GM18858 (cell line): ENCODE measurements at regions not wholly inside any gene's neighbourhood (a gene's known extent, or its start where the extent isn't known, plus 50 kb on each side); places are given as distances from the start of the nearest gene placed in this dataset.

Experiments
- ATAC-seq: cut with Tn5 transposase; IDR thresholded peaks from one replicate; pipeline ENCODE4 v1.9.1; 2021; ENCODE audit not compliant: unreplicated experiment

DNA sequence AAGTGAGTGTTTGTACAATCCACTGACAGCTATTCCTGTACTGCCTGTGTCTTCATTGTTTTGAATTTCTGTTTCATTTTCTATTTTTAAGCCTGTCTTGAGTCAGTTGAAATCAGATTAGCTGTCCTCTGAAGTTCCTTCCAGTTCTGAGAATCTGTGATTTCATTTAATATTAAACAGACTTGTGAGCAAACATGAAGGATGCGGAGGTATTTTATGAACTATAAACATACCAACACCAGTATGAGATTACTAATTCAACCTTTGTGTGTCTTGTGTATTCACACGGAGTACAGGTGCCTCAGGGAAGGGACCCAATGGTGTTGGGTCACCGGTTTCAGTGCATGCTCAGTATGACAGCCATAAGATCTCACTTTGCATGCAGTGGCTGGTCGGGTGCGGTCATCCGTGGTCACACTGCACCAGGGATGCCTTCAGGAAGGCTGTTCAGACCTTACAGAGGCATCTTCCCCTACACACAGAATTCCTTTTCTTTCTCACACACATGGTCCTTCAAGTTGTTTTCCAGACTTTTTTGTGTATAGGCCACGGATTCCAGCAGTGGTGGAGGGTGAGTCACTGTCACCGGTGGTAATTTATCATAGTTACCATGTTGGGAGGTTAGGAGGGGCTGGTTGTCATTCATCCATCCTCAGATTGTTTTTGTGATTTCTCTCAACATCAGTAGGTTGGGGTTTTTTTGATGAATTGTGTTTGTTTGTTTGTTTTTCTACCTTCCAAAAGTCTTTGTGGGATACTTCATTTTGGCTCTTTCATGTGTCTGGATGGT lies 103.0 kb upstream of the SFSWAP start:
- peak; percentile 71 for ATAC-seq

DNA sequence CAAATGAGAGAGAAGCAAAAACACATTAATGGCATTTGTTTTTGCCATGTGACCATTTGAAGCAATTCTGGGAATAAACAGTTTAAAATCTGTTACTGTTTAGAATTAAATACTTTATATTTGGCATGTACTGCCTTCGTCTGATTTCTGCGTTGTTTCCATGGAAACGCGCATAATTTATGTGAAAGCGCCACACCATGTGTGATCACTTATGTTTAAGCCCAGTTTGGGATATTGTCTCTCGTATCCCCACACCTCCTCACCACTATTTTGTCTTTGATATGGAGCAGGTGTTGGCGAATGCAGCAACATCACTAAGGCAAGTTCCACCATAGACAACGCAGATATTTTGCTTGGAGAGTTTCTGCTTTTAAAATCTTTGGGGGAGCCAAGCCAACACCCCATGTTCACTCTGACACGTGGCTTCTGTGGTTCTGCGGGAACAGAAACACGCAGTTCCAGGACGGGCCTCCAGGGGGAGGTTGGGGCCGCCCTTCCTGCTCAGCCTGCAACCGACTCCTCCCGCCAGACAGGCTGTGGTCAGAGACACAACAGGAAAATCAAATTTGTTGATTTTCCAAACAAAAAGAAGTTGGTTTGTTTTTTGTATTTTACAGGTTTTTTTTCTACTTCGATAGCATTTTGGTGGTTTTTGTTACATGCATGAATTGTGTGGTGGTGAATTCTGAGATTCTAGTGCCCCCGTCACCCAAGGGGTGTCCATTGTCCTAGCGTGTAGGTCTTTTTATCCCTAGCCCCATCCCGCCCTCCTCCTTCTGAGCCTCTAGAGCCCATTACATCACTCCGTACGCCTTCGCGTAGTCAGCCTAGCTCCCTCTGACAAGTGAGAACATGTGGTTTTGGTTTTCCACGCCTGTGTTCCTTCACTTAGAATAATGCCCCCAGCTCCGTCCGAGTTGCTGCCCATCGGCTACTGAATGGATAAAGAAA lies 101.9 kb upstream of the SFSWAP start:
- ATAC-seq: no peak

- ATAC-seq: no peak
Measured at GRCh38 chr12:131609762-131610161, 101.1 kb upstream of the SFSWAP start.

DNA sequence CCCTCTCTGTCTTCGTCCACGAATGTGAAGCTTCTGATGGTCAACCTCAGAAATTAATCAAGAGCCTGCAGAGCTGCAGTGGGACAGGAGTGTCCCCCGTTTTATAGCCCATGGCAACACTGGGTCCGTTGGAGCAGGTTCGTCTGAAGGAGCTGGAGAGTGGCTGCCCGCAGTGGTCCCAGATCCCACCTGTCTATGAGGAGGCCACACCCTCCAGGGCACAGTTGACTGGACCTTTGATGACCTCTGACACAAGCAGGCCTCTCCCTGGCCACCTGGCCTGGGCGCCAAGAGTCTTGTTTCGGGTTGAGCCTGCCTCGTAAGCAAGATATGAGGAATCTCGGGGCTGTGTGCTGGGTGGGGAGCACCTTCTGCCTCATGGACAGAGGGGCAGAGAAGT lies 100.7 kb upstream of the SFSWAP start:
- ATAC-seq: no peak

- no peak for ATAC-seq
Measured at GRCh38 chr12:131610891-131611290, 100.0 kb upstream of the SFSWAP start.

- ATAC-seq: no peak
Measured at GRCh38 chr12:131611416-131612091, 99.3 kb upstream of the SFSWAP start.

DNA sequence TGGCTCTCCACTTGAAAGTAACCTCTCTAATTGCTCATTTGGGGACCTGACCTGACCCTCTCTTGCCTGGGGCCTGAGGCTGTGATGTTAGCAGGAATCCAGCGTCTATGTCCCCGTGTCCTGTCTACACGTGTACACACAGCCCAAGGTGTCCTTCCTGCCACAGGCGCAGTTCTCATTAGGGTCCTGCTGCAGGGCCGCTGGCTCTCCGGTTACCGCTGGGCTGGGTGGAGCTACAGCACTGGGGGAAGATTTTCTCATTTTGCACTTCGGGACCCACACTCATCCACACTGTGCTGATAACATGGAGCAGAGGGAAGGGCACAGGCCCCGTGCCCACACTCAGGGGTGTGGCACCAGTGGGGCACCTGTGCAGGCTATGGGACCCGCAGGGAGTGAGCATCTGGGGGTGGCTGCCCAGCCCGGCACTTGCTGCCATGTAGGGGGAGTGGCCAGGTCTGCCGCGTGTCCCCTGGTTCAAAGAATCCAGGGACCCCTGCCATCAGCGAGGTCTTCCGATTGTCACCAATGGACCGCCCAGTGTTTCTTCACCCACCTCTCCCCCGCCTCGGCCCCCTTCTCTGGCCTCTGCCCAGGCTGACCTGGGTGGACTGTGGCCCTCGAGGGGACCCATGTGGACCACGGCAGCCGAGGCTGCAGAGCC lies 98.7 kb upstream of the SFSWAP start:
- ATAC-seq: no peak

GRCh38 chr12:131613186-131613585 lies 97.7 kb upstream of the SFSWAP start:
- no peak for ATAC-seq

- ATAC-seq: no peak
Measured at GRCh38 chr12:131613678-131614077, 97.2 kb upstream of the SFSWAP start.

GRCh38 chr12:131615326-131616042 lies 95.4 kb upstream of the SFSWAP start:
- ATAC-seq: no peak

GRCh38 chr12:131616043-131616700 lies 94.7 kb upstream of the SFSWAP start:
- ATAC-seq: no peak

DNA sequence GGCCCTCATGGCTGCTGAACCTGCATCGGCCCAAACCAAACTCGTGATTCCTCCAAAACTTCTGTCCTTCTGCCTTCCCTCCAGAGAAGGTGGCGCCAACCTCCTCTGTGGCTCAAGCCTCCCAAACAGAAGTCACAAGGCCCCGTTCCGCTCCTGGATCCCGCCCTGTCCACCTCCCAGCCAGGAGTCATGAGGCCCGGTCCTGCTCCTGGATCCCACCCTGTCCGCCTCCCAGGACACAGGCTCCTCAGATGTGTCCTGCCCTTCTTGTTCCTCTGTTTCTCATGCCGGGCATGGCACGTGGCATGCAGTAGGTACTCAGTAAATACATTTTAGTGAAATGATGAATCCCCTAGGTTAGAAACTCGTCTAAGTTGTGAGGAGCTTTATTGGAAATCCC lies 94.2 kb upstream of the SFSWAP start:
- no peak for ATAC-seq

DNA sequence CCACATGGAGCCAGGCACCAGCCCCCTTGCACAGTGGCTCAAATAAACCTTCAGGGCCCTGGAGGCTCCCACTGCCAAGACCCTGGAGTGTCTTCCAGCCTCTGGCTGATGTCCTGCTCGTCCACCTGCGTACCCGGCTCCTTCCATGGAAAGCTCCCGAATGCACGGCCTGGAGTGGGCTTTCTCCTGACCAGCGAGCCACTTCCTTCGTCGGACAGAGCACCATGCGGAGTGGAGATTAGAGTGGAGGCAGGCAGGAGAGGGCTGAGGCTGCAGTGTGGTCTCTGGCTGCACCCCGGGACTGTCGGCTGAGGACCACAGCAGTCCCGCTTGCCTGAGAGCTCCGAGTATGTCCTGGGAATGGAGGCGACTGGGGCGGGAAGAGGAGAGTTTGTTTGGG lies 93.7 kb upstream of the SFSWAP start:
- no peak for ATAC-seq

DNA sequence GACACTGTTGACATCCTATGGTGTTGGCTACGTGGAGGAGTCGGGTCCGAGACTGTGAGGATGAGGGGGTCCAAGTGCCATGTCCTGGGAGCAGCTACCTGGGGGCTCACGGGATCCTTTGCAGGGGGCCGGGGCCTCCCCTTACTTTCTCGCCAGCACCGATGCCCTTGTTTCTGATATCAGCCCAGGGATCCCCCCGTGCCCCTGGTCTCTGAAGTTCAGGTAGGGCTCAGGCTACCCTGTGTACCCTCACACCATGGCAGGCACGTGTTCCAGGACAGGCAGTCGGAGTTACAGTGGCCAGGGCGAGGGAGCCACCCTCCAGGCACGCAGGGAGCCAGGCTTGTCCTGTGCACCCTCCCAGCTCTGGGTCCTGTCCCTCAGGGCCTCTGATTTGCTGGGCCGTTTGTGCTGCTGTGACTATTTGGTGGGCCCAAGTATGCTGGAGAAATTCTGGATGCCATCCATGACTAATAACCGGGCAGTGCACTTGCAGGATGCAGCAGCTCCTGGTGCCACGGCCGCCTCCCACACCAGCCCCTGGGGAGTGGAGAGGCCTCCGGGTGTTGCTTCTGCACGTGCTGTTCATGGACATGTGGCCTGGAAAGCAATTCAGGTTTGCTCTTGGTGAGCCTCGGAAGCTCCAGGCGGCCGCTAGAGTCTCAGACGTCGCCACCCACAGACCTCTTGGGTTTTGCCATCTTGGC lies 93.1 kb upstream of the SFSWAP start:
- ATAC-seq: no peak

- ATAC-seq: no peak
Measured at GRCh38 chr12:131618303-131618658, 92.6 kb upstream of the SFSWAP start.

DNA sequence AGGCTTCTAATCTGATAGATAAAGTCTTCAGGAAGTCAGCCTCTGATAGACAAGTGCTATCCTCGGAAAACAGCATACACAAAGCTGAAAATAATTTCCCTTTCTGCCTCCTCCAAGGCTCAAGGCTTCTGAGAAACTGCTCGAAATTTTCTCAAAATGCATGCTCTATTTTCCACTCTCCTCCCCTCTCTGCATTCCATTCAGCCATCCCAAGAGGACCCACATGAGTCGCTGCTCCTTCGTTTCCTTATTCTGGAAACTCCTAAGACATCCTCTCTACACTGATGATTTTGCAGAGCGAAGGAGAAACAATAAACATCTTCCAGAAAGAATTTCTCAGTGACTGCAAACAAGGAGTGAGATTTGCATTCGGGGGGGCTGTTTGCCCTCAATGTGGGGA lies 92.2 kb upstream of the SFSWAP start:
- no peak for ATAC-seq

- no peak for ATAC-seq
Measured at GRCh38 chr12:131619106-131619642, 91.7 kb upstream of the SFSWAP start.

DNA sequence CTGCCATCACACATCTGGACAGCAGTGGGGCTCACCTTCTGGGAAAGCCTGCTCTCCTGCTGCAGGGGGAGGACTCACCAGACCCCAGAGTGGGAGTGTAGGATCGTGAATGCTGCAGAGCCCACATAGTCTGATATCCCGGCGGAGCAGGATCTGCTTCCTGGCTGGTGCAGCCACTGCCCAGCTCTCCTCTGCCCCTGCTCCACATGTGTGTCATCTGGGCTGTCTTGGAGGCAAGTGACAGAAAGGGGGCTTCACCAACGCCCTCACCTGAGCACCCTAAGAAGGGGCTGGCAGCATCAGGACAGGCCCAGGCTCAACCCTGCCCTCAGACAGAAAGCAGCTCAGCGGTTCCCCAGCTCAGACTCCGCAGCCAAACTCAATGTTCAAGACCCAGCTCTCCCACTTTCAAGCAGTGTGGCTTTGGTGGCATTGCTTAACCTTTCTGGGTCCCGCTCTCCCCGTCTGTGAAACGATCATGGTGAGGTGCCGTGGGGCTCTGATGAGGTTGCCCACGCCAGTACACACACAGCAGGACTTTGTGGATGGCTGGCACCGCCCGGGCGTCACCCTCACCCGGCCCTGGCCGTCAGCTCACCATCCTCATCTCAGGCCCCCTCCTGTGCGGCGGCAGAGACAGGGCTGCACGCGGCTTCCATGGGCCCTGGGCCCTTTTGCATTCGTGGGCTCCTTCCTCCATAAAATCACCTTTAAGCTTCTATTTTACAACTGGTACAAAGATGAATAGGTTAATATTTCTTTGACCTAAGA lies 91.0 kb upstream of the SFSWAP start:
- ATAC-seq: no peak
